GM10266 (cell line): ENCODE measurements at regions not wholly inside any gene's neighbourhood (a gene's known extent, or its start where the extent isn't known, plus 50 kb on each side); places are given as distances from the start of the nearest gene placed in this dataset.

Source experiments
- DNase-seq: peaks from one replicate; pipeline ENCODE4 v3.0.0; 2012; ENCODE audit errors: extremely low spot score
- CTCF ChIP-seq: IDR thresholded peaks from 2 replicates; pipeline ENCODE4 v1.5.1; 2012; ENCODE audit warnings: mild to moderate bottlenecking, low read depth; ENCODE audit not compliant: control insufficient read depth, insufficient read depth; ENCODE audit errors: missing control alignments

GRCh38 chr2:67694445-67694844 is 297.3 kb downstream of the ETAA1 start:
- TF ChIP-seq CTCF: no peak
- no peak for DNase-seq

- TF ChIP-seq CTCF: no peak
- DNase-seq: no peak
Observed at GRCh38 chr2:67701011-67701410, 303.9 kb downstream of the ETAA1 start.

- no peak for TF ChIP-seq CTCF
- no peak for DNase-seq
Observed at GRCh38 chr2:67702284-67702683, 305.2 kb downstream of the ETAA1 start.

GRCh38 chr2:67702937-67703336 is 305.8 kb downstream of the ETAA1 start:
- no peak for DNase-seq
- TF ChIP-seq CTCF: no peak

- TF ChIP-seq CTCF: no peak
- DNase-seq: no peak
Observed at GRCh38 chr2:67706082-67706481, 308.9 kb downstream of the ETAA1 start.

GRCh38 chr2:67707896-67708295 is 310.8 kb downstream of the ETAA1 start:
- TF ChIP-seq CTCF: no peak
- no peak for DNase-seq

- no peak for TF ChIP-seq CTCF
- no peak for DNase-seq
Observed at GRCh38 chr2:67709835-67710234, 312.7 kb downstream of the ETAA1 start.
